HG03354 (cell line): ENCODE measurements at regions not wholly inside any gene's neighbourhood (a gene's known extent, or its start where the extent isn't known, plus 50 kb on each side); places are given as distances from the start of the nearest gene placed in this dataset.

Experiments
- ATAC-seq: cut with Tn5 transposase; IDR thresholded peaks from one replicate; pipeline ENCODE4 v1.9.1; 2021; ENCODE audit warnings: mild to moderate bottlenecking; ENCODE audit not compliant: unreplicated experiment, poor library complexity, severe bottlenecking

GRCh38 chr3:43783987-43784639, 93.4 kb downstream of the ABHD5 start:
- no peak for ATAC-seq

DNA sequence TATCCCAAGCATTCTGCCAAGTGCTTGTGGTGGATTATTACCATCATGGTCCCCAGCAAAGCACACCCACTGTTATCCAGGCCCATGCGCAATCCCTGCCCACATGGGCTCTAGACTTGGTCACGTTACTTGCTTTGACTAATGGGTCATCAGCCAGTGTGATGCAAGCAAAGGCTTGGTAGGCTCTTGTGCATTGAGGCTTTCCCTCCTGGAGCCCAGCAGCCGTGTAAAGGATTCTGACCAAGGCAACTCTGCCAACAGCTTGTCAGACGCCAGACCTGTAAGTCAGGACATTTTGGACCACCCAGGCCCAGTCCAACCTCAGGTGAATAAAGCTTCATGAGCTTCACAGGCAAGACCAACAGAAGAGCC, 93.9 kb downstream of the ABHD5 start:
- no peak for ATAC-seq

DNA sequence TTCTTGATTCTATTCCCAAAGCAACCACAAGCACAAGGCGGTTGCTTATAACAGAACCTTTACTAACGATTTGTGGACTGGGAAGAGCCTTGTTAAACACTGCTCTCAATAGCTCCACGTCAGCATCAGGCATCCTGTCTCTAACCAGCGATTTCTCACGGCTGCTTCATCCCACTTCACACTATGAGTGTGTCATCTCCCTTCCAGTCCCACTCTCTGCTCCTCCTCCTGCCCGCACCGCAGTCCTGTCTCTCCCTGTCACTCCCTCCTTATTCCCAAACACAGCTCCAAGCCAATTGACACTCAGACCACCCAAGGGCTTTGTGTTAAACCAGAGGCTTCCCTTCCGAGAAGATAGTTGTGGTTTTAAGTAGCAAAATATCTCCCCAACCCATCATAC, 94.8 kb downstream of the ABHD5 start:
- ATAC-seq = no peak

GRCh38 chr3:43786102-43786501, 95.4 kb downstream of the ABHD5 start:
- no peak for ATAC-seq

GRCh38 chr3:43786526-43787305, 96.0 kb downstream of the ABHD5 start:
- no peak for ATAC-seq

DNA sequence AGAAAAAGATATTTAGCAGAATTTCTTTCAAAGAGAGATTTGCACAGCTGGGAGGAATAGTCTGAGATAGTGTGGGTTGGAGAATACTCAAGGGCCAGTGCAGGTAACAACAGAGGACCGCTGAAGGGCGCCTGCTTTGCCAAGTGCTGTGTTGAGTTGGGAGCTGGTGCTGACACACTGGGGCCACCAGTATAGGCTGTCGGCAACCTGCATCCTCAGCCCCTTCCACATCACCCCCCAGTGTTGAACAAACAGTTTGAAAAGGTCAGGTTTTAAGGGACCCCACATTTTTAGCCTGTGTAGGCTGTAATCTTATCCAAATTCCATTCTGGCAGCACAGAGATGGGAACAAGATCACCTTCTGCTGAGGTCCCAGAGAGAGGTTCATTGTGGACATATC, 96.6 kb downstream of the ABHD5 start:
- ATAC-seq = no peak

DNA sequence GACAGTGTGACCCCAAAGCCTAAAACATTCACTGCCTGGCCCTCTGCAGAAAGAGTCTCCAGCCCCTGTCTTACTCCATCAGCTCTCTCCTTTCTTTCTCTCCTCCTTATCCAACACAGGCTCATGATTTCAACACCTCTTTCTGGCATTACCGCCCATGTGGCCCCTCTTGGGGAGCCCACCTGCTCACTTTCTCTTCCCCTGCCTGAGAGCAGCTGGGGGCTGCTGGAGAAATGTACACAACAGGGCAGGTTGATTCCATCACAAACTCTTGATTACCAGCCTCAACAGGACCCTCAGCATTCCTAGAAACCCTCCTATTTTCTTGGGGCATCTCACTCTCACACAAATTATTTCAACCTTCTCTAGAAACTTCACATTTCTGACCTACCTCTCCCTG, 98.3 kb downstream of the ABHD5 start:
- ATAC-seq = no peak

- no peak for ATAC-seq
Observed at GRCh38 chr3:43790060-43790459, 99.3 kb downstream of the ABHD5 start.

GRCh38 chr3:43790476-43790875, 99.7 kb downstream of the ABHD5 start:
- no peak for ATAC-seq

- ATAC-seq = no peak
Observed at GRCh38 chr3:43791246-43791645, 100.5 kb downstream of the ABHD5 start.

GRCh38 chr3:43792904-43793303, 102.2 kb downstream of the ABHD5 start:
- ATAC-seq = no peak

DNA sequence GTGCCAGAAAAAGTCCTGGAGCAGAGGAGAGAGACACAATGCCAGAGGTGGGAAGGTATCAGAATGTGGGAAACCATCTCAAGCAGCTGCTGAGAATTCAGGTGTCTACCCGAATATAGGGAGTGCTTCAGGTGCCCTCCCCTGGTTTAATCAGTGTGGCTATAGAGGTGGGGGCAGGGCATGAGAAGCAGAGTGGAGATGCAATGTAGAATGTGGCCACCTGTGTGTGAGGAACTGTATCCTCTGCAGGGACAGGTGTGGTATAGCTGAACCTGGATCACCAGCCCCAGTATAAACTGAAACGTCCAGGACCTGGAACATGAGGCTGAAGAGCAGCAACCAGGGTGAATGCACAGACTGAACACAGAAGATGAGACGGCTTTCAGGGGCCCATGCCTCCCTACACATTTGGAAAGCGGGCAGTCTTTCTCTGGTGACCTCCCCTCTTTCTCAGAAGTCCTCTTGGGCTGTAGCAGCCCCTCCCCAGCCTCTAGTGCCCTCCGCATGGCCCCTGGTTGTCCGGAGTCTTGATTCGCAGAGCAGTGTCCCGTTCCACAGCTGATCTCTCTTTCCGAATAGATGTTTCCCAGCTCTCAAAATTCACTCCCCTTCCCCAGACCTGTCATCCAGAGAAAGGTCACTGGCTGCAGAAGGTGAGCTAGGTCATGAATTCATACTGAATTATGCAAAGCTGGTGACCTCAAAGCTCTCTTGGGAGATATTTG, 103.1 kb downstream of the ABHD5 start:
- no peak for ATAC-seq

GRCh38 chr3:43794776-43795175, 104.0 kb downstream of the ABHD5 start:
- ATAC-seq = no peak

DNA sequence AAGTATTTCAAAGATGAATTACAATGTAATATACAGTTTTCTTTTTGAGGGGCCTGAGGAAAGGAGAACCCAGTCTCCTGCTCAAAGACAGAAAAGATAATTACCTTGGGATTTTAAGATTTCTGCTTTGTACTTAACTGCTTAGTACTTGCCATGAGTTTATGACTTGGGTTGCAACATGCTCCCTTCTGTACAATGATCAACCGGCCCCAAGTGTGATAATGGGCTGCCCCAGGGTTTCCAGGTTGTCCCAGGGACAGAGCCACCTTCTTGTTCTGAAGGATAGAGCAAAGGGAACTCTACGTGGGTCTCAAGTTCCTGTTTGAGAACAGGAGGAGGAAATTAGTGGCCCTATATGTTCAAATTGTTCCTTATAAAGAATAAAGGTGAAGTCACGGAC, 104.8 kb downstream of the ABHD5 start:
- no peak for ATAC-seq

GRCh38 chr3:43796041-43796596, 105.4 kb downstream of the ABHD5 start:
- no peak for ATAC-seq

DNA sequence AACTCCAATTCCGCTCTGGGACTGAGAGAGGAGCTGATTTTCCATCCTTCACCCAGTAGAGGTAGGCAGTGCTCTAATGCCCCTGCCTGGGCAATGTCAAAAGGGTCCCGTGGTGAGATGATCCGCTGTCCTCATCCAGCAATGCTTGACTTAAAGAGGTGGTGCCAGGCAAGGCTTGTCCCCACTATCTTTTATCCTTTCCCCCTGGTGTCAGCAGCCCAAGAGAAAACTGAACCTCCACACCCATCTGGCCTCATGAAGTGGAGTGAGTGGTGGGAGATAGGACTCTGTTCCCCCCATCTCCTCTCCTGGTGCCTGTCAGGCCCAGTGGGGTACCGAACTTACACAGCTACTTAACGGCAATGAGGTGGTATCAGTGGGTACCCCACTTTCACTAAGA, 107.1 kb downstream of the ABHD5 start:
- no peak for ATAC-seq

GRCh38 chr3:43810797-43811196, 120.1 kb downstream of the ABHD5 start:
- ATAC-seq = no peak

DNA sequence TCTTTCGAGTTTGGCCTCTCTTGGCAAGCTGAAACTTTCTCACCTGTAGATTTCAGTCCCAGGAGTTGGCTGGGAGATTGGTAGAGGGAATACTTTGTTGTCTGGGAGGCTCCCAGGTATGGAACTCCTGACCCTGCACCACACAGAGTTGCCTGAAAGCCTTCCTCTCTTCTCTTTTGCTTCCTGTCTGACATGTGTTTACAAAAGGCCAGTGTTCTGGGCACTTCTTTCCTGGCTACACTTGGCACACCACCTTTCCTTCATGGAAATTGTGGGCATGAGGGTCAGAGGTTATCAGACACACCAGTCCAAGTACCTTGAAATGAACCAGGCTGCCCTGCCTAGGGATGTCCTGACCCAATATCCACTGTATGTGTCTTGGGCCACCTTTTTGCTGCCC, 123.7 kb downstream of the ABHD5 start:
- no peak for ATAC-seq

DNA sequence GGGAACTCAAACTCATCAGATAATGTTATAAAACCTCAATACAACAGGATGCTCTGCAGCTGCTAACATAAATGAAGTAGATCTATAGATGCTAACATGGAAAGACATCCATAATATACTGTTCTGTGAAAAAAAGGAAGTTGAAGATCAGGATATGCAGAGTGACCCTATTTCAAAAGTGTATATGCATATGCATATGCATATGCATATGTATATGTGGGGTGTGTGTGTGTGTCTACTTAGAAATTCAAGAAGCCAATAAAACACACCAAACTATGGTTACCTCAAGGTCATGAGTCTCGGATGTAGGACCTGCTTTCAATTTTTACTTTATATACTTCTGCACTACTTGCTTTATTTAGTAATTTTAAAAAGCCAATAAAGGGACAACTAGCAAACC, 125.6 kb downstream of the ABHD5 start:
- no peak for ATAC-seq

DNA sequence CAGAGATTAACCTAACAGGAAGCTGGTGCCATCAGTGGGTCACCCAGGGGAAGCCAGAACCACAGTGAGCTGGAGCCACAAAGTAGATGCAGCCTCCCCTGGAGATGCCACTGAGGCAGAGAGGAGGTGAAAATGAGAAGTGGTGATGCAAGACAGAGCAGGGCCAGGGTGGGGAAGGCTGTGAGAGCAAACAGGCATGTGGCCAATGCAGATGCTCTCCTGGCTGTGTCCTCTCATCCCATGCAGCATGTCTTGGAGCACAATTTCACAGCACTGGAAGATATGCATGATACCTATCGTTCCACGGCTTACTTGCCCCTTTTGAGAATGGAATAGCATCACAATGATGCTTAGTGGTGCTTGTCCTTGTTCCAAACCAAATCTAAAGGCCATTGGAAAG, 126.3 kb downstream of the ABHD5 start:
- ATAC-seq = no peak

GRCh38 chr3:43817825-43818224, 127.1 kb downstream of the ABHD5 start:
- ATAC-seq = no peak
